PC-9 (cell line): ENCODE measurements at regions not wholly inside any gene's neighbourhood (a gene's known extent, or its start where the extent isn't known, plus 50 kb on each side); places are given as distances from the start of the nearest gene placed in this dataset.

Experiments used
- BruUV-seq: library from RNA; stranded (reverse); fragments of 400-500 nt; replicated peaks from 2 replicates; lab custom pipeline; 2021; lab: Mats Ljungman, UMichigan
- CTCF ChIA-PET: fragments of 300-600 bp; sonication (Branson Sonifier 250); formaldehyde crosslinking; loops from one replicate; lab custom pipeline; 2022; ENCODE audit warnings: antibody characterized with exemption; lab: Charles Lee
- POLR2A ChIA-PET: fragments of 300-600 bp; sonication (Branson Sonifier 250); formaldehyde crosslinking; loops from one replicate; lab custom pipeline; 2022; ENCODE audit warnings: antibody characterized with exemption; ENCODE audit not compliant: unreplicated experiment; lab: Charles Lee
- DNase-seq, 2 experiments: peaks; one replicate each; pipeline versions ENCODE4 v3.0.0 to v3.0.0-alpha.2; 2015 to 2022; ENCODE audit warnings: mixed read lengths in 1 of 2
- H2AFZ ChIP-seq: fragments of 200-600 bp; sonication (generic); 2 replicates; pipeline ENCODE4 v1.8.1; 2017; ENCODE audit warnings: antibody characterized with exemption
- H3F3A ChIP-seq: fragments of 200-600 bp; sonication (generic); 2 replicates; pipeline ENCODE4 v1.8.1; 2017; ENCODE audit warnings: antibody characterized with exemption, mild to moderate bottlenecking, low read depth; ENCODE audit not compliant: insufficient read depth
- H3K27ac ChIP-seq: fragments of 200-600 bp; sonication (generic); 2 replicates; pipeline ENCODE4 v1.6.1; 2016; ENCODE audit warnings: mixed run types
- H3K27me3 ChIP-seq: fragments of 200-600 bp; sonication (generic); 2 replicates; pipeline ENCODE4 v1.6.1; 2016; ENCODE audit warnings: low read depth, mixed run types; ENCODE audit not compliant: insufficient read depth
- H3K36me3 ChIP-seq: fragments of 200-600 bp; sonication (generic); 2 replicates; pipeline ENCODE4 v1.6.1; 2016; ENCODE audit warnings: low read depth, mixed run types
- H3K4me1 ChIP-seq: fragments of 200-600 bp; sonication (generic); replicated peaks from 2 replicates; pipeline ENCODE4 v1.6.1; 2016; ENCODE audit warnings: mixed run types; ENCODE audit not compliant: insufficient read depth
- H3K4me2 ChIP-seq: fragments of 200-600 bp; sonication (generic); 2 replicates; pipeline ENCODE4 v1.6.1; 2017; ENCODE audit warnings: mixed run types
- H3K4me3 ChIP-seq: fragments of 200-600 bp; sonication (generic); 2 replicates; pipeline ENCODE4 v1.6.1; 2016; ENCODE audit warnings: mixed run types
- H3K79me2 ChIP-seq: fragments of 200-600 bp; sonication (generic); 2 replicates; pipeline ENCODE4 v1.6.1; 2017; ENCODE audit warnings: low read depth, mixed run types
- H3K9me2 ChIP-seq: fragments of 200-600 bp; sonication (generic); 2 replicates; pipeline ENCODE4 v1.8.1; 2017; ENCODE audit warnings: mild to moderate bottlenecking; ENCODE audit not compliant: insufficient read depth
- H3K9me3 ChIP-seq: fragments of 200-600 bp; sonication (generic); 2 replicates; pipeline ENCODE4 v1.8.1; 2016; ENCODE audit warnings: low read depth; ENCODE audit not compliant: insufficient read depth
- H4K20me1 ChIP-seq: fragments of 200-600 bp; sonication (generic); 2 replicates; pipeline ENCODE4 v1.8.1; 2017; ENCODE audit not compliant: insufficient read depth
- CTCF ChIP-seq: fragments of 200-600 bp; sonication (generic); conservative IDR thresholded peaks from 2 replicates; pipeline ENCODE4 v1.6.1; 2017; ENCODE audit warnings: mixed run types, antibody characterized with exemption, mild to moderate bottlenecking, moderate library complexity
- EZH2 ChIP-seq: fragments of 200-600 bp; sonication (generic); IDR thresholded peaks from 2 replicates; pipeline ENCODE4 v1.8.0; 2017; ENCODE audit warnings: antibody characterized with exemption, low read depth
- intact Hi-C: fragments of 100-400 bp; cut with micrococcal nuclease; formaldehyde crosslinking; loops from one replicate; pipeline ENCODE4 v1.10.0; 2022; ENCODE audit not compliant: unreplicated experiment

- intact Hi-C loops = no loop called here
- Histone ChIP-seq H3K4me1 (no peaks in the 10 kb centered on the region), H2AFZ (no peak overlapping the region), H3K4me2 (no peak overlapping the region), H4K20me1 (no peaks in the 10 kb centered on the region), H3K27ac (no peak overlapping the region), H3K9me2 (no peaks in the 10 kb centered on the region), H3F3A (no peaks in the 10 kb centered on the region), H3K27me3 (no peaks in the 10 kb centered on the region), H3K36me3 (no peaks in the 10 kb centered on the region), H3K4me3 (no peak overlapping the region), H3K9me3 (no peaks in the 10 kb centered on the region), H3K79me2 (no peaks in the 10 kb centered on the region)
- POLR2A ChIA-PET = no interaction called here
- TF ChIP-seq CTCF (no peak), EZH2 (no peak)
- DNase-seq = no peak
- CTCF ChIA-PET = no interaction called here
- no TSS peak for BruUV-seq
These were observed 530.0 kb upstream of the NOVA1 start for GRCh38 chr14:27127838-27128237.

- no TSS peak for BruUV-seq
- TF ChIP-seq CTCF = no peak
- TF ChIP-seq EZH2 = no peak
- ChIA-PET CTCF (no interaction called here), POLR2A (no interaction called here)
- no peaks in the 10 kb centered on the region for H3K9me2 ChIP-seq
- H3K79me2 ChIP-seq = no peaks in the 10 kb centered on the region
- no peaks in the 10 kb centered on the region for H3K27me3 ChIP-seq
- no peak for DNase-seq
- no peaks in the 10 kb centered on the region for H3K4me1 ChIP-seq
- no peak overlapping the region for H2AFZ ChIP-seq
- no peak overlapping the region for H3K27ac ChIP-seq
- H3K4me2 ChIP-seq = no peak overlapping the region
- no peaks in the 10 kb centered on the region for H4K20me1 ChIP-seq
- no peaks in the 10 kb centered on the region for H3K36me3 ChIP-seq
- intact Hi-C loops = no loop called here
- no peak overlapping the region for H3K4me3 ChIP-seq
- no peaks in the 10 kb centered on the region for H3F3A ChIP-seq
- H3K9me3 ChIP-seq = no peaks in the 10 kb centered on the region
These were observed 536.4 kb upstream of the NOVA1 start for GRCh38 chr14:27134200-27134599.

GRCh38 chr14:27145170-27145569, 547.3 kb upstream of the NOVA1 start:
- CTCF ChIA-PET = no interaction called here
- H3K4me1 ChIP-seq = no peaks in the 10 kb centered on the region

More at GRCh38 chr14:27145170-27145569, 547.3 kb upstream of the NOVA1 start:
- Histone ChIP-seq H3K27ac (no peak overlapping the region), H3F3A (no peaks in the 10 kb centered on the region), H3K27me3 (no peaks in the 10 kb centered on the region), H3K79me2 (no peaks in the 10 kb centered on the region), H4K20me1 (no peaks in the 10 kb centered on the region), H3K4me2 (no peak overlapping the region), H3K4me3 (no peak overlapping the region), H2AFZ (no peak overlapping the region), H3K9me3 (no peaks in the 10 kb centered on the region), H3K9me2 (no peaks in the 10 kb centered on the region), H3K36me3 (no peaks in the 10 kb centered on the region)
- intact Hi-C loops = no loop called here
- POLR2A ChIA-PET = no interaction called here
- TF ChIP-seq CTCF (no peak), EZH2 (no peak)
- no TSS peak for BruUV-seq
- DNase-seq = no peak
